ENCODE measurements at regions not wholly inside any gene's neighbourhood (a gene's known extent, or its start where the extent isn't known, plus 50 kb on each side); places are given as distances from the start of the nearest gene placed in this dataset.
"Not testable (repeated sequence)": the region's sequence is repeated elsewhere in the genome, so short reads cannot be mapped to it uniquely, and the experiment has no call there.

GRCh38 chr6:44049989-44050871 lies 77.0 kb downstream of the MRPL14 start:
- no peak for DNase-seq

- DNase-seq = peak in 1 of 5 donors; percentile 69
Observed at GRCh38 chr6:44049163-44049988, 77.9 kb downstream of the MRPL14 start.

GRCh38 chr6:44048277-44048676 lies 79.0 kb downstream of the MRPL14 start:
- DNase-seq = no peak

GRCh38 chr6:44047801-44048200 lies 79.5 kb downstream of the MRPL14 start:
- DNase-seq = no peak

GRCh38 chr6:44047179-44047546 lies 80.1 kb downstream of the MRPL14 start:
- no peak for DNase-seq

- DNase-seq = no peak
Observed at GRCh38 chr6:44046516-44047178, 80.6 kb downstream of the MRPL14 start.

GRCh38 chr6:44045672-44046015 lies 81.6 kb downstream of the MRPL14 start:
- DNase-seq = no peak

- DNase-seq = no peak
Observed at GRCh38 chr6:44044940-44045671, 82.1 kb downstream of the MRPL14 start.

GRCh38 chr6:44044154-44044539 lies 83.1 kb downstream of the MRPL14 start:
- DNase-seq = no peak

- no peak for DNase-seq
Observed at GRCh38 chr6:44043479-44044153, 83.6 kb downstream of the MRPL14 start.

- DNase-seq = no peak
Observed at GRCh38 chr6:44042989-44043478, 84.2 kb downstream of the MRPL14 start.

GRCh38 chr6:44042261-44042988 lies 84.8 kb downstream of the MRPL14 start:
- no peak for DNase-seq

GRCh38 chr6:44041461-44042260 lies 85.6 kb downstream of the MRPL14 start:
- no peak for DNase-seq

GRCh38 chr6:44040786-44041185 lies 86.5 kb downstream of the MRPL14 start:
- no peak for DNase-seq

GRCh38 chr6:44039839-44040350 lies 87.4 kb downstream of the MRPL14 start:
- no peak for DNase-seq

GRCh38 chr6:44039191-44039719 lies 88.0 kb downstream of the MRPL14 start:
- DNase-seq = no peak

- no peak for DNase-seq
Observed at GRCh38 chr6:44038543-44039065, 88.6 kb downstream of the MRPL14 start.

- DNase-seq = no peak
Observed at GRCh38 chr6:44037847-44038542, 89.3 kb downstream of the MRPL14 start.

GRCh38 chr6:44037276-44037675 lies 90.0 kb downstream of the MRPL14 start:
- DNase-seq = not testable (repeated sequence)
